ENCODE measurements at regions not wholly inside any gene's neighbourhood (a gene's known extent, or its start where the extent isn't known, plus 50 kb on each side); places are given as distances from the start of the nearest gene placed in this dataset.

DNA sequence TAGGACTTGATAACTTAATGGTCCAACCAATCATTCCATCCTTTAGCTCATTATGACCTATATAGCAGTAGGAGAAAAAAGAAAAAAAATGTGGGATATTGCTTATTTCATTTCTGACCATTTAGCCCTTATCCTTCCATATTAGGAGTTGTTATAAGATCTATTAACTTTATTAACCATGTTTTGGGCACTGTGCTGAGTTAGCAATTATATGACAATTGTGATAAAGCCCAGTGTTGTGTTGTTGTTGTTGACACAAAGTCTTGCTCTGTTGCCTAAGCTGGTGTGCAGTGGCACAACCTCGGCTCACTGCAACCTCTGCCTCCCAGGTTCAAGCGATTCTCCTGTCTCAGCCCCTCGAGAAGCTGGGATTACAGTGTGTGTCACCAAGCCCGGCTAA, 569.7 kb upstream of the FOXG1 start:
- H3K9me3 ChIP-seq = no peaks in the 10 kb centered on the region
- no peak overlapping the region for H3K4me3 ChIP-seq
- H3K4me1 ChIP-seq = no peaks in the 10 kb centered on the region
- H3K36me3 ChIP-seq = no peaks in the 10 kb centered on the region
- WGBS, 2 donors (ENCODE audit: low coverage in 1 of 2) = 83 to 91% methylated on average over 1 to 4 of the region's 4 CpGs
- ATAC-seq = no peak
- no peaks in the 10 kb centered on the region for H3K27me3 ChIP-seq
- H3K27ac ChIP-seq = no peak overlapping the region
- TF ChIP-seq CTCF (IDR thresholded peaks at IDR 0.05) = no peak
- TF ChIP-seq POLR2A (IDR thresholded peaks at IDR 0.05) = no peak

DNA sequence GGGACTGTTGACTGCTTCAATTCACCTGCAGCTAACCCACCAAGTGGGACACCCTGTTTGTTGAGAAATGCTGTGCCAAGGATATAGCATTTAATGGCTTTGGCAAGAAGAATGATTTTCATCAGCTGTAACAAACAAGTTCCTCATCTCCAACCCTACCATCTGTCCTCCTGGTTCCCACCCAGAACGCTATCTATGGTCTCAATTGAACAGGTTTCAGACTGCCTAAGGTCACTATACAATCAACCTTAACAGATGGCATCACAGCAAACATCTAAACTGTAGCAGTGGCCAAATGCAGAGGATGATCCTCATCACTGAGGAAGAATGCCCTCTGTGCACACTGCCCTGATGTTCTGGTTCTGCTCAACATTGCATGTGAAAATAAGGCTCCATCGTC, 546.2 kb upstream of the FOXG1 start:
- WGBS, 2 donors (ENCODE audit: low coverage in 1 of 2) = 83 to 90% methylated on average over 1 to 2 of the region's 2 CpGs
- no peaks in the 10 kb centered on the region for H3K36me3 ChIP-seq
- H3K27me3 ChIP-seq = peaks cover 4% of the 10 kb centered on the region
- H3K4me1 ChIP-seq = no peaks in the 10 kb centered on the region
- no peaks in the 10 kb centered on the region for H3K9me3 ChIP-seq
- H3K27ac ChIP-seq = no peak overlapping the region
- no peak for ATAC-seq
- TF ChIP-seq CTCF (IDR thresholded peaks at IDR 0.05) = no peak
- H3K4me3 ChIP-seq = no peak overlapping the region

GRCh38 chr14:28240909-28241308, 525.7 kb upstream of the FOXG1 start:
- 66 to 69% methylated on average over 2 of the region's 2 CpGs for WGBS, 2 donors (ENCODE audit: low coverage in 1 of 2)
- H3K4me3 ChIP-seq = no peak overlapping the region
- no peak for ATAC-seq

DNA sequence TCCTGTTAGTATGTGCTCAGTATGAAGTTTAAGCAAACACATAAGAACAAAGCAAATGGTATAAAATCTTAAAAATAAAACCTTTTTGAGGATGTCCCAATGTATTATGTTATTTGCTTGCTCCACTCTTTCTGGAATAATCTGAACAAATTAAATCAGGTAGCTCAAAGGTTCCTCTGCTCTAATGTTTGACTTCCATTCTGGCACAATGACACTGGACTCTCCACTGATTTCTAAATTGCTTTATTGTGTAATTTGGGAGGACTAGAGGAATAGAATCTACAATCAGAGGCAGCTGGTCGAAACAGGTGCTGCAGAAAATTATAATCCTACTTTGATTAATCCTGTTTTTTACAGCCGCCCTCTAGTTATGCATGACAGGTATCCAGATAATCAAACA, 523.7 kb upstream of the FOXG1 start:
- TF ChIP-seq POLR2A (IDR thresholded peaks at IDR 0.05) (no peak), EP300 (IDR thresholded peaks at IDR 0.05) (no peak), CTCF (IDR thresholded peaks at IDR 0.05) (no peak), POLR2AphosphoS5 (IDR thresholded peaks at IDR 0.05) (no peak)
- no peaks in the 10 kb centered on the region for H3K36me3 ChIP-seq
- no peak overlapping the region for H3K4me3 ChIP-seq
- H3K4me1 ChIP-seq = no peaks in the 10 kb centered on the region
- WGBS, 2 donors (ENCODE audit: low coverage in 1 of 2) = 63 to 73% methylated on average over 2 of the region's 2 CpGs
- no peak overlapping the region for H3K27ac ChIP-seq
- no peak for ATAC-seq
- H3K27me3 ChIP-seq = no peaks in the 10 kb centered on the region
- H3K9me3 ChIP-seq = no peaks in the 10 kb centered on the region

More at GRCh38 chr14:28240909-28241308, 525.7 kb upstream of the FOXG1 start:
- H3K27me3 ChIP-seq = no peaks in the 10 kb centered on the region
- TF ChIP-seq CTCF (IDR thresholded peaks at IDR 0.05) (no peak), POLR2A (IDR thresholded peaks at IDR 0.05) (no peak), EP300 (IDR thresholded peaks at IDR 0.05) (no peak), POLR2AphosphoS5 (IDR thresholded peaks at IDR 0.05) (no peak)
- H3K36me3 ChIP-seq = no peaks in the 10 kb centered on the region
- H3K9me3 ChIP-seq = no peaks in the 10 kb centered on the region
- H3K4me1 ChIP-seq = no peaks in the 10 kb centered on the region
- no peak overlapping the region for H3K27ac ChIP-seq

DNA sequence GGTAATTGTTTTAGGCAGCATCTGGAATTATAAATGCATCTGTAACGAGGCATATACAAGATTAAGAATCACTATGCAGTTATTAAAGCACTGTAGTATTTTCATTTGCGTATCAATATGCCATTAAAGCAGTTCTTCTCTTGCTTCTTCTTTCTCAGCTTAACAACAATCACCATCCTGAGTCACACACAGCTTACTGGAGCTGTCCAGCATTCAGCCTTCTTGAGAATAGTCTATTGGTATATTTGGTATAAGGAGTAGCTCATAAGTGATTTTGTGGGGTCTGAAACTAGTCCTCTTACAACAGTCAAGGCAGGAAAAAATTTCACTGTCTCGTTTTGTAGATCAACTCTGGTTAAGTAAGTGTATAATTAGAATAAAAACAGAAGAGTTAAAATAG, 523.0 kb upstream of the FOXG1 start:
- no peaks in the 10 kb centered on the region for H3K9me3 ChIP-seq
- no peak overlapping the region for H3K27ac ChIP-seq
- no peaks in the 10 kb centered on the region for H3K27me3 ChIP-seq
- H3K36me3 ChIP-seq = no peaks in the 10 kb centered on the region
- no peaks in the 10 kb centered on the region for H3K4me1 ChIP-seq
- ATAC-seq = no peak
- 33 to 47% methylated on average over 3 of the region's 3 CpGs for WGBS, 2 donors (ENCODE audit: low coverage in 1 of 2)
- H3K4me3 ChIP-seq = no peak overlapping the region
- TF ChIP-seq POLR2AphosphoS5 (IDR thresholded peaks at IDR 0.05) (no peak), CTCF (IDR thresholded peaks at IDR 0.05) (no peak), EP300 (IDR thresholded peaks at IDR 0.05) (no peak), POLR2A (IDR thresholded peaks at IDR 0.05) (no peak)

All from gastroesophageal sphincter (tissue), 4 donors.